ENCODE measurements at regions not wholly inside any gene's neighbourhood (a gene's known extent, or its start where the extent isn't known, plus 50 kb on each side); places are given as distances from the start of the nearest gene placed in this dataset.

- H3K79me2 ChIP-seq (ENCODE audit: insufficient read depth, low read length): no peaks in the 10 kb centered on the region
- no peak overlapping the region for H2AFZ ChIP-seq (ENCODE audit: low read length)
- no TSS peak for BruUV-seq (replicated peaks)
- DNase-seq (ENCODE audit: low spot score) (no peak), ATAC-seq (no peak), FAIRE-seq (no peak)
- POLR2A ChIA-PET: interaction anchor here (1.3 kb wide), 1 partner anchor 10 kb away, joined by 4 read pairs; no protein-coding TSS in a partner anchor
- H4K20me1 ChIP-seq (ENCODE audit: insufficient read depth, low read length): no peaks in the 10 kb centered on the region
- no peak overlapping the region for H3K9ac ChIP-seq (ENCODE audit: insufficient read depth, low read depth, low read length)
- H3K4me1 ChIP-seq (ENCODE audit: insufficient read depth, low read length): peaks cover 39% of the 10 kb centered on the region
- H3K9me3 ChIP-seq (ENCODE audit: low read length): no peaks in the 10 kb centered on the region
- H3K4me2 ChIP-seq (ENCODE audit: low read depth, low read length): no peak overlapping the region
- in situ Hi-C loops (cut with HindIII; ENCODE audit: extremely low pct_ligation_motif_present, low pct_unique_long_range_greater_than_20kb) (no loop called here), intact Hi-C loops (cut with micrococcal nuclease; ENCODE audit: unreplicated experiment) (no loop called here)
- CTCF ChIA-PET (ENCODE audit: low intra/inter-chr PET ratio, low total read pairs): no interaction called here
- H3K27ac ChIP-seq (ENCODE audit: extremely low read length, insufficient read depth, low read length): no peak overlapping the region
- no peaks in the 10 kb centered on the region for H3K27me3 ChIP-seq (ENCODE audit: control insufficient read depth in 1 of 2, insufficient read depth in 2 of 2, low read length in 2 of 2)
- 71% methylated on average over 7 of the region's 7 CpGs for WGBS (ENCODE audit: low lambda C conversion rate)
- H3K4me3 ChIP-seq (replicated peaks in 1 of 3; ENCODE audit: insufficient read depth in 1 of 3, low read depth in 2 of 3, low read length in 3 of 3): no peak overlapping the region
- no peaks in the 10 kb centered on the region for H3K36me3 ChIP-seq (replicated peaks in 1 of 2; ENCODE audit: control insufficient read depth in 1 of 2, insufficient read depth in 2 of 2, low read length in 2 of 2)
- TF ChIP-seq ZNF674 (CRISPR knock-in tag; IDR thresholded peaks at IDR 0.05; ENCODE audit: low read depth) (no peak), HNF4A (CRISPR knock-in tag; IDR thresholded peaks at IDR 0.05) (no peak), SOX6 (IDR thresholded peaks at IDR 0.05) (no peak), SOX6 (CRISPR knock-in tag; IDR thresholded peaks at IDR 0.05) (no peak), MYPOP (CRISPR knock-in tag; IDR thresholded peaks at IDR 0.05) (no peak), ATF6 (CRISPR knock-in tag; conservative IDR thresholded peaks at IDR 0.05) (no peak), SKIL (CRISPR knock-in tag; IDR thresholded peaks at IDR 0.05; ENCODE audit: borderline replicate concordance) (no peak), ARNT (IDR thresholded peaks at IDR 0.05) (no peak), PITX1 (CRISPR knock-in tag; IDR thresholded peaks at IDR 0.05) (no peak)
Measured at GRCh38 chr5:173834071-173834771, 53.9 kb upstream of the CPEB4 start.

Data from HepG2 (cell line).